ENCODE measurements at regions not wholly inside any gene's neighbourhood (a gene's known extent, or its start where the extent isn't known, plus 50 kb on each side); places are given as distances from the start of the nearest gene placed in this dataset.

- Histone ChIP-seq H2AFZ (ENCODE audit: low read depth, low read length) (no peak overlapping the region), H3K4me3 (no peak overlapping the region), H3K27me3 (ENCODE audit: control insufficient read depth in 2 of 2, insufficient read depth in 2 of 2, low read length in 2 of 2) (no peaks in the 10 kb centered on the region), H3K9me3 (replicated peaks; ENCODE audit: control insufficient read depth, insufficient read depth, low read depth, low read length) (no peaks in the 10 kb centered on the region), H4K20me1 (replicated peaks; ENCODE audit: control insufficient read depth, insufficient read depth, low read length) (no peaks in the 10 kb centered on the region), H3K4me2 (ENCODE audit: insufficient read depth, low read length) (no peak overlapping the region), H3K79me2 (ENCODE audit: control insufficient read depth, insufficient read depth, low read length) (no peaks in the 10 kb centered on the region), H3K9ac (ENCODE audit: insufficient read depth in 1 of 2, low read depth in 2 of 2, low read length in 2 of 2) (no peak overlapping the region), H3K27ac (ENCODE audit: extremely low read depth, low read depth, low read length) (no peak overlapping the region), H3K4me1 (replicated peaks in 1 of 2; ENCODE audit: control insufficient read depth in 2 of 2, insufficient read depth in 2 of 2, low read length in 2 of 2) (no peaks in the 10 kb centered on the region), H3K9me1 (ENCODE audit: control insufficient read depth, insufficient read depth, low read length) (no peaks in the 10 kb centered on the region), H3K36me3 (ENCODE audit: control insufficient read depth, insufficient read depth, low read length) (no peaks in the 10 kb centered on the region)
- BruUV-seq (replicated peaks): no TSS peak
- DNase-seq (ENCODE audit: extremely low read depth in 1 of 4, low spot score in 3 of 4): no peak
- TF ChIP-seq PRMT5 (CRISPR knock-in tag; IDR thresholded peaks at IDR 0.05): no peak
- no peak for FAIRE-seq
- WGBS (ENCODE audit: insufficient coverage, low coverage, missing lambda C conversion rate): 0% methylated on average over 3 of the region's 3 CpGs
- CTCF ChIA-PET (ENCODE audit: low intra/inter-chr PET ratio): no interaction called here
- in situ Hi-C loops (cut with MboI): no loop called here
- intact Hi-C loops (cut with micrococcal nuclease): no loop called here
- ATAC-seq: no peak
- POLR2A ChIA-PET: no interaction called here
Measured at GRCh38 chr2:237230355-237230754, 144.7 kb downstream of the COPS8 start.

GRCh38 chr2:237231593-237231992 lies 145.9 kb downstream of the COPS8 start:
- Histone ChIP-seq H3K27me3 (ENCODE audit: control insufficient read depth in 2 of 2, insufficient read depth in 2 of 2, low read length in 2 of 2) (no peaks in the 10 kb centered on the region), H3K4me3 (no peak overlapping the region), H3K36me3 (ENCODE audit: control insufficient read depth, insufficient read depth, low read length) (no peaks in the 10 kb centered on the region), H3K4me1 (replicated peaks in 1 of 2; ENCODE audit: control insufficient read depth in 2 of 2, insufficient read depth in 2 of 2, low read length in 2 of 2) (no peaks in the 10 kb centered on the region), H2AFZ (ENCODE audit: low read depth, low read length) (no peak overlapping the region), H3K27ac (ENCODE audit: extremely low read depth, low read depth, low read length) (no peak overlapping the region), H3K9me1 (ENCODE audit: control insufficient read depth, insufficient read depth, low read length) (no peaks in the 10 kb centered on the region), H3K79me2 (ENCODE audit: control insufficient read depth, insufficient read depth, low read length) (no peaks in the 10 kb centered on the region), H3K4me2 (ENCODE audit: insufficient read depth, low read length) (no peak overlapping the region), H3K9ac (ENCODE audit: insufficient read depth in 1 of 2, low read depth in 2 of 2, low read length in 2 of 2) (no peak overlapping the region), H3K9me3 (replicated peaks; ENCODE audit: control insufficient read depth, insufficient read depth, low read depth, low read length) (no peaks in the 10 kb centered on the region), H4K20me1 (replicated peaks; ENCODE audit: control insufficient read depth, insufficient read depth, low read length) (no peaks in the 10 kb centered on the region)
- TF ChIP-seq ID3 (CRISPR knock-in tag; IDR thresholded peaks at IDR 0.05): no peak
- TF ChIP-seq ID3 (tag; IDR thresholded peaks at IDR 0.05): no peak
- ChIA-PET CTCF (ENCODE audit: low intra/inter-chr PET ratio) (no interaction called here), POLR2A (no interaction called here)
- intact Hi-C loops (cut with micrococcal nuclease) (no loop called here), in situ Hi-C loops (cut with MboI) (no loop called here)
- ATAC-seq: no peak
- DNase-seq (ENCODE audit: extremely low read depth in 1 of 4, low spot score in 3 of 4): no peak
- no peak for FAIRE-seq
- WGBS (ENCODE audit: insufficient coverage, low coverage, missing lambda C conversion rate): 0% methylated on average over 7 of the region's 9 CpGs
- no TSS peak for BruUV-seq (replicated peaks)
